GM12878 (cell line): ENCODE measurements at regions not wholly inside any gene's neighbourhood (a gene's known extent, or its start where the extent isn't known, plus 50 kb on each side); places are given as distances from the start of the nearest gene placed in this dataset.

Source experiments
- CHD1 ChIP-seq: IDR thresholded peaks from 2 replicates; pipeline ENCODE4 v1.6.1; 2012; ENCODE audit warnings: low read depth, low read length, improper control_type of control experiment
- ETV6 ChIP-seq, 2 experiments: fragments of 450-650 bp in 1 of 2; IDR thresholded peaks in 1 of 2; conservative IDR thresholded peaks in 1 of 2; 2 replicates each; pipeline ENCODE4 v1.6.1; 2014; ENCODE audit warnings: antibody characterized with exemption in 1 of 2, borderline replicate concordance in 1 of 2, low read depth in 1 of 2, mild to moderate bottlenecking in 1 of 2, moderate library complexity in 1 of 2
- MLLT1 ChIP-seq: fragments of 450-650 bp; IDR thresholded peaks from 2 replicates; pipeline ENCODE4 v1.6.1; 2016; ENCODE audit warnings: mild to moderate bottlenecking
- NR2F1 ChIP-seq: fragments of 450-650 bp; conservative IDR thresholded peaks from 2 replicates; pipeline ENCODE4 v1.6.1; 2017; ENCODE audit warnings: mild to moderate bottlenecking
- NRF1 ChIP-seq: conservative IDR thresholded peaks from 2 replicates; pipeline ENCODE4 v1.6.1; 2011; ENCODE audit warnings: mild to moderate bottlenecking, low read depth, low read length, improper control_type of control experiment
- SP1 ChIP-seq: IDR thresholded peaks from one replicate; pipeline ENCODE4 v1.6.1; 2011; ENCODE audit warnings: low read depth, low read length
- ZNF622 ChIP-seq: fragments of 450-650 bp; IDR thresholded peaks from 2 replicates; pipeline ENCODE4 v1.6.1; 2017; ENCODE audit warnings: mild to moderate bottlenecking, inconsistent platforms
- TF ChIP-seq, protein P1 (sequence below): fragments of 450-650 bp; IDR thresholded peaks from 2 replicates; pipeline ENCODE4 v1.6.1; 2017; ENCODE audit warnings: mild to moderate bottlenecking, moderate library complexity

DNA sequence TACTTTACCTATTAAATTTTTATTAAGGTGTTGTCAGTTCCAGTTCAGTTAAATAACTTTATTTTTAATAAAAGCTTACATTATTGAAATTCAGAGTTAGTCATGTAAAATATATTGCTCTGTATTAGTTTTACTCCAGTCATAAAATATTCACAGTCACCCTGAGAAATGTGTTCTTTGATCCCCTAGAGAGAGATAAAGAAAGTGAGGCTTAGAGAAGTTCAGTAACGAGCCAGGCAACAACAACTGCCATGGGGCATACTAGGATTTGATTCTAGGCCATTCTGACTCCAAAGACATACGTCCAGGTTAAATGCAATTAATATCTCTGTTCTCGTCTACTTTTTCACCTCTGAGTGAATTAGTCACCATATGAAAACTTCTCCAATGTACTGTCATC, 761.9 kb upstream of the CXADR start (continued):
- no peak for TF ChIP-seq MLLT1
- no peak for TF ChIP-seq ZNF622
- no peak for TF ChIP-seq NRF1
- TF ChIP-seq, protein P1, sequence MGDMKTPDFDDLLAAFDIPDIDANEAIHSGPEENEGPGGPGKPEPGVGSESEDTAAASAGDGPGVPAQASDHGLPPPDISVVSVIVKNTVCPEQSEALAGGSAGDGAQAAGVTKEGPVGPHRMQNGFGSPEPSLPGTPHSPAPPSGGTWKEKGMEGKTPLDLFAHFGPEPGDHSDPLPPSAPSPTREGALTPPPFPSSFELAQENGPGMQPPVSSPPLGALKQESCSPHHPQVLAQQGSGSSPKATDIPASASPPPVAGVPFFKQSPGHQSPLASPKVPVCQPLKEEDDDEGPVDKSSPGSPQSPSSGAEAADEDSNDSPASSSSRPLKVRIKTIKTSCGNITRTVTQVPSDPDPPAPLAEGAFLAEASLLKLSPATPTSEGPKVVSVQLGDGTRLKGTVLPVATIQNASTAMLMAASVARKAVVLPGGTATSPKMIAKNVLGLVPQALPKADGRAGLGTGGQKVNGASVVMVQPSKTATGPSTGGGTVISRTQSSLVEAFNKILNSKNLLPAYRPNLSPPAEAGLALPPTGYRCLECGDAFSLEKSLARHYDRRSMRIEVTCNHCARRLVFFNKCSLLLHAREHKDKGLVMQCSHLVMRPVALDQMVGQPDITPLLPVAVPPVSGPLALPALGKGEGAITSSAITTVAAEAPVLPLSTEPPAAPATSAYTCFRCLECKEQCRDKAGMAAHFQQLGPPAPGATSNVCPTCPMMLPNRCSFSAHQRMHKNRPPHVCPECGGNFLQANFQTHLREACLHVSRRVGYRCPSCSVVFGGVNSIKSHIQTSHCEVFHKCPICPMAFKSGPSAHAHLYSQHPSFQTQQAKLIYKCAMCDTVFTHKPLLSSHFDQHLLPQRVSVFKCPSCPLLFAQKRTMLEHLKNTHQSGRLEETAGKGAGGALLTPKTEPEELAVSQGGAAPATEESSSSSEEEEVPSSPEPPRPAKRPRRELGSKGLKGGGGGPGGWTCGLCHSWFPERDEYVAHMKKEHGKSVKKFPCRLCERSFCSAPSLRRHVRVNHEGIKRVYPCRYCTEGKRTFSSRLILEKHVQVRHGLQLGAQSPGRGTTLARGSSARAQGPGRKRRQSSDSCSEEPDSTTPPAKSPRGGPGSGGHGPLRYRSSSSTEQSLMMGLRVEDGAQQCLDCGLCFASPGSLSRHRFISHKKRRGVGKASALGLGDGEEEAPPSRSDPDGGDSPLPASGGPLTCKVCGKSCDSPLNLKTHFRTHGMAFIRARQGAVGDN: no peak
- no peak for TF ChIP-seq NR2F1
- no peak for TF ChIP-seq CHD1
- TF ChIP-seq SP1: no peak
- TF ChIP-seq ETV6 (conservative IDR thresholded peaks at IDR 0.05 in 1 of 2, IDR thresholded peaks at IDR 0.05 in 1 of 2; ENCODE audit: borderline replicate concordance in 1 of 2, low read depth in 1 of 2): no peak
